Fibroblast of the aortic adventitia (primary cell): ENCODE measurements at regions not wholly inside any gene's neighbourhood (a gene's known extent, or its start where the extent isn't known, plus 50 kb on each side); places are given as distances from the start of the nearest gene placed in this dataset.
A peak's percentile ranks its signal among the peaks of the same experiment; 100 is the strongest.
"Not testable (repeated sequence)": the region's sequence is repeated elsewhere in the genome, so short reads cannot be mapped to it uniquely, and the experiment has no call there.

Experiments used
- DNase-seq: peaks from one replicate; pipeline ENCODE4 v3.0.0-alpha.2; 2010; ENCODE audit warnings: low read depth
- H3K4me3 ChIP-seq: 2 replicates; pipeline ENCODE4 v1.5.1; 2011; ENCODE audit warnings: low read depth, mild to moderate bottlenecking, control low read depth, low read length, moderate library complexity
- CTCF ChIP-seq: IDR thresholded peaks from 2 replicates; pipeline ENCODE4 v1.5.1; 2011; ENCODE audit warnings: mild to moderate bottlenecking, low read length, control low read depth, inconsistent platforms; ENCODE audit not compliant: insufficient read depth

- TF ChIP-seq CTCF: no peak
- no peak overlapping the region for H3K4me3 ChIP-seq
- no peak for DNase-seq
These were observed 166.7 kb upstream of the RGS6 start for GRCh38 chr14:71765505-71765904.

- no peak for TF ChIP-seq CTCF
These were observed 161.8 kb upstream of the RGS6 start for GRCh38 chr14:71770431-71770830.

GRCh38 chr14:71771421-71771820 is 160.8 kb upstream of the RGS6 start:
- DNase-seq, H3K4me3 ChIP-seq: not testable (repeated sequence)

More at GRCh38 chr14:71770431-71770830, 161.8 kb upstream of the RGS6 start:
- no peak for DNase-seq
- H3K4me3 ChIP-seq: no peak overlapping the region

- DNase-seq, H3K4me3 ChIP-seq: not testable (repeated sequence)
These were observed 160.2 kb upstream of the RGS6 start for GRCh38 chr14:71771996-71772395.

- no peak overlapping the region for H3K4me3 ChIP-seq
- TF ChIP-seq CTCF: no peak
- no peak for DNase-seq
These were observed 158.2 kb upstream of the RGS6 start for GRCh38 chr14:71773898-71774481.

- TF ChIP-seq CTCF: no peak
- no peak overlapping the region for H3K4me3 ChIP-seq
- DNase-seq: peak; percentile 4
These were observed 155.5 kb upstream of the RGS6 start for GRCh38 chr14:71776471-71777360.

GRCh38 chr14:71780075-71780474 is 152.2 kb upstream of the RGS6 start:
- no peak for DNase-seq
- TF ChIP-seq CTCF: no peak
- H3K4me3 ChIP-seq: no peak overlapping the region
